ENCODE measurements at regions not wholly inside any gene's neighbourhood (a gene's known extent, or its start where the extent isn't known, plus 50 kb on each side); places are given as distances from the start of the nearest gene placed in this dataset.

GRCh38 chr2:7265286-7265685 is 348.1 kb downstream of the RNF144A start:
- DNase-seq (ENCODE audit: extremely low spot score), result no peak
- ChIA-PET POLR2A (no interaction called here), CTCF (no interaction called here)
- TF ChIP-seq CTCF (IDR thresholded peaks at IDR 0.05; ENCODE audit: control extremely low read depth, extremely low read depth, low read depth, missing control alignments), result no peak

- TF ChIP-seq CTCF (IDR thresholded peaks at IDR 0.05; ENCODE audit: control extremely low read depth, extremely low read depth, low read depth, missing control alignments), result no peak
- ChIA-PET POLR2A (no interaction called here), CTCF (no interaction called here)
- no peak for DNase-seq (ENCODE audit: extremely low spot score)
Measured at GRCh38 chr2:7269106-7269643, 352.0 kb downstream of the RNF144A start.

- ChIA-PET CTCF (no interaction called here), POLR2A (no interaction called here)
- no peak for DNase-seq (ENCODE audit: extremely low spot score)
- TF ChIP-seq CTCF (IDR thresholded peaks at IDR 0.05; ENCODE audit: control extremely low read depth, extremely low read depth, low read depth, missing control alignments), result no peak
Measured at GRCh38 chr2:7270011-7270431, 352.8 kb downstream of the RNF144A start.

- TF ChIP-seq CTCF (IDR thresholded peaks at IDR 0.05; ENCODE audit: control extremely low read depth, extremely low read depth, low read depth, missing control alignments), result no peak
- ChIA-PET POLR2A (no interaction called here), CTCF (interaction anchor here (1.2 kb wide), 1 partner anchor 51 kb away, joined by 3 read pairs; no protein-coding TSS in a partner anchor)
- no peak for DNase-seq (ENCODE audit: extremely low spot score)
Measured at GRCh38 chr2:7272210-7272609, 355.0 kb downstream of the RNF144A start.

- ChIA-PET CTCF (no interaction called here), POLR2A (no interaction called here)
- no peak for DNase-seq (ENCODE audit: extremely low spot score)
- TF ChIP-seq CTCF (IDR thresholded peaks at IDR 0.05; ENCODE audit: control extremely low read depth, extremely low read depth, low read depth, missing control alignments), result no peak
Measured at GRCh38 chr2:7278984-7279383, 361.8 kb downstream of the RNF144A start.

GRCh38 chr2:7279421-7279949 is 362.3 kb downstream of the RNF144A start:
- ChIA-PET POLR2A (no interaction called here), CTCF (no interaction called here)
- DNase-seq (ENCODE audit: extremely low spot score), result no peak
- no peak for TF ChIP-seq CTCF (IDR thresholded peaks at IDR 0.05; ENCODE audit: control extremely low read depth, extremely low read depth, low read depth, missing control alignments)
